GM21515 (cell line): ENCODE measurements at regions not wholly inside any gene's neighbourhood (a gene's known extent, or its start where the extent isn't known, plus 50 kb on each side); places are given as distances from the start of the nearest gene placed in this dataset.
"Not testable (repeated sequence)": the region's sequence is repeated elsewhere in the genome, so short reads cannot be mapped to it uniquely, and the experiment has no call there.

Experiments
- ATAC-seq: cut with Tn5 transposase; IDR thresholded peaks from one replicate; pipeline ENCODE4 v1.9.1; 2021; ENCODE audit not compliant: unreplicated experiment

DNA sequence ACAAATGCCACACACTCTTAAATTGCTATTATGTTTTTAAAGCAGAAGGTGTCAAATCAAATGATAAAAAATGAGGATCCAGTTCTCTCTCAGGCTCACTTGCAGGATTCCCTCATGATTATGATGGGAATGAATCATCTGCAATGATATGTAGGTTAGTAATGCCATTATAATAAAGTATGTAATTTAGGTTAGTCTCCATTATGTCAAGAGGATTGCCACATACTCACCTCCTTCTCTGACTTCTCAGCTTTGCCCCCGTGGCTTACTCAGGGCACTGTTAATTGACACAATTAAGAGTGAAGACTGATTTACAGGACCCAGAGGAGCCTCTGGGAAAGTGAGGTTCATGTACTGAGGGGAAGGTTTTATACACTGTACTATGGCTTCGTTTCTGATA, 591.7 kb upstream of the NRSN1 start:
- ATAC-seq, result no peak

- ATAC-seq, result no peak
Measured at GRCh38 chr6:23535101-23535500, 590.9 kb upstream of the NRSN1 start.

DNA sequence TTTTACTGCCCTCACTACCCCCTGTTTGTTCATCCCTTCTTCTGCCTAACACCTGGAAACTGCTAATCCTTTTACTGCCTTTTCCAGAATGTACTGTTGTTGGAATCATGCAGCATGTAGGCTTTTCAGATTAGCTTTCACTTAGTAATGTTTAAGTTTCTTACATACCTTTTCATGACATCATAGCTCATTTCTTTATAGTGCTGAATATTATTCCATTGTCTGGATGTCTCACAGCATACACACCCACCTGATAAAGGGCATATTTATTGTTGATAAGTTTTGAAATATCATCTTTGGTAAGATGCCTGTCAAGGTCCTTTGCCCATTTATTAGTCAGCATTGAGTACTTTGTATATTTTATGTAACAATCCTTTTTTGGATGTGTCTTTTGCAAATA, 588.2 kb upstream of the NRSN1 start:
- no peak for ATAC-seq

- no peak for ATAC-seq
Measured at GRCh38 chr6:23547851-23548250, 578.2 kb upstream of the NRSN1 start.

GRCh38 chr6:23554953-23555352, 571.1 kb upstream of the NRSN1 start:
- ATAC-seq, result not testable (repeated sequence)

GRCh38 chr6:23559587-23560343, 566.2 kb upstream of the NRSN1 start:
- no peak for ATAC-seq

DNA sequence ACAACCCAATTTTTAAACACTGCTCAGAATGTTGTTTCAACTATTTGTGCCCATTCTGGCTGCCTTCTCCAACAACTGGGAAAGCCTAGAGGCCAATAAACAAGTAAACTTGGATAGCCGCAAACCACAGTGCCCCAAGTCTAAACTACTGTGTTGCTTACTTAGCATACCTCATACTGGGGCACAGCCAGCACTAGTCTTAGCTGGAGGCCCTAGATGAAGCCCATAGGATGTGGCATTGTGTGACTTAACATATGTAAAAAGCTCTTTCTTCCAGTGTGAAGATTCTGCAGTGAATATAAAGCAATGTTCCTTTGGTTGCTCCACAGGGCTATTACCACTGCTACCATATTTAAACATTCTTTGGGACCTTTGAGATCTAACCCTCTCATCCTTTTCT, 564.3 kb upstream of the NRSN1 start:
- ATAC-seq, result no peak

- no peak for ATAC-seq
Measured at GRCh38 chr6:23562554-23562953, 563.5 kb upstream of the NRSN1 start.

- no peak for ATAC-seq
Measured at GRCh38 chr6:23563323-23563722, 562.7 kb upstream of the NRSN1 start.

- ATAC-seq, result no peak
Measured at GRCh38 chr6:23566418-23566817, 559.6 kb upstream of the NRSN1 start.

DNA sequence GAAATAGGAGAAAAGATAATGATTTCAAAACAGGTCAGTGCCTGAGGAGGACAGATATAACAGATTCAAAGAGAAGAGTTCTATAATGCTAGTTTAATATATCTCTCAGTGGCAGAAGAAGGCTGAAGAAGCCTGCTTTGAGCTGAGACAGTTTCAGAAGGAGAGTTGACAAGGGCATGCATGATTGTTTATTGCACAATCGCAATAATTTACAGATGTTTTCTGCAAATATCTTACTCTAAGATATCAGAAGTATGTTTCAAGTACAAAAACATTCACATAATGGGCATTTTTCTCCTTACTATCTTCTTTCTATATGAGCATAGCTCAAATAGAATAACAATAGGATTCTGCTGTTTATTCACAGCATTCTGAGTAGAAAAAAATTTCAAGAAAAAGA, 557.7 kb upstream of the NRSN1 start:
- ATAC-seq, result no peak

GRCh38 chr6:23584134-23584763, 541.8 kb upstream of the NRSN1 start:
- no peak for ATAC-seq

DNA sequence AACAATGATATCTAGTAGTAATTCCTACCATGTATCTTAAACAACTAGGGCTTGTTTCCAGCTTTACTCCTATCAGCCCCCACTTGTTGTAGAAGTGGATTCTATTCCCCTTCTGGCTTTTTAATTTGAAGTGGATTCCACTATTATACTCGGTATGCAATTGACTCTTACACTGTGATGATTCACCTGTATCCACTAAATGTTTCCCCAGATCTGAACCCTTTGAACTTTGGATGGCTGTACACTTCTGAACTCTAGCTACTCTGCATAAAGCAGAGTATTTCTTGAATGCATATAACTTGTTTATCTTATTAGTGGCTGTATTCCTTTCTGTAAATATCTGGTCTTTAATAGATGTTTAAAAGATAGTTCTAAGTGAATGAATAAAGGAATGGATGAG, 538.4 kb upstream of the NRSN1 start:
- ATAC-seq, result no peak

GRCh38 chr6:23589811-23590210, 536.2 kb upstream of the NRSN1 start:
- no peak for ATAC-seq

- no peak for ATAC-seq
Measured at GRCh38 chr6:23590498-23591126, 535.4 kb upstream of the NRSN1 start.

- no peak for ATAC-seq
Measured at GRCh38 chr6:23591761-23592160, 534.3 kb upstream of the NRSN1 start.

DNA sequence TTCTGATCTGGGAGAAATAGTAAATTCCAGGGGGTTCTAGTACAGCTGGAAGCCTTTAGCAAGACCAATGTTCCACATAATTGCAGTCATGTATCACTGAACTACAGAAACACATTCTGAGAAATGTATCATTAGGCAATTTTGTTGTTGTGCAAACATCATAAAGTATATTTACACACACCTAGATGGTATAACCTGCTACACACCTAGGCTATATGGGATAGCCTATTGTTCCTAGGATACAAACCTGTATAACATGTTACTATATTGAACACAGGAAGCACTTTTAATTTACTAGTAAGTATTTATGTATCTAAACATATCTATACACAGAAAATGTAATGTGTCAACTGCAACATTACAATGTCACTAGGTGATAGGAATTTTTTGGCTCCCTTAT, 525.9 kb upstream of the NRSN1 start:
- no peak for ATAC-seq

- no peak for ATAC-seq
Measured at GRCh38 chr6:23601811-23602345, 524.1 kb upstream of the NRSN1 start.

DNA sequence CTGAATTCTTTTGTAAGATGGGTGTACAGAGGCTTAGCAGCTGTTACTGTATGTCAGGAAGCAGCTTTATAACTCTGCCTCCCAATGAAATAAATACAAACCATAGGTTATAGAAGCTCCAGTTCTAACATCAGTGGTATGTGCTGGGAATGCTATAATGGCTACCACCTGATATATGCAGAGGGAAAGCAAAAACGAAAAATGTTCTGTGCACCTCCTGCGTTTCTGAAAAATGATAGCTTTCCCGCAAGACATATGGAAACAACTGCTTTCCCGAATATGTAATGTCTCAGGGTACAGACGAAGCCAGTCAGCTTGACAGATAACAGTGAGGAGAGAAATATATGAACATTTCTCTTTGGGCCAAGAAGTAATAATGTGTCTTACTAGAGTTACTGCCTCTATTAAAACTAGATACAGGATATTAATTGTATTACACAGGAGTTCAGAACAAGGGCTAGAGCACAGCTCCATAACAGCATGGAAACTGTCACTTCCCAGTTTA, 517.0 kb upstream of the NRSN1 start:
- ATAC-seq, result no peak

GRCh38 chr6:23611776-23612381, 514.1 kb upstream of the NRSN1 start:
- ATAC-seq, result no peak

GRCh38 chr6:23618366-23618765, 507.6 kb upstream of the NRSN1 start:
- no peak for ATAC-seq
